Activated CD8-positive, alpha-beta T cell treated with anti-CD3 and anti-CD28 coated beads for 36 hours (primary cell): ENCODE measurements at regions not wholly inside any gene's neighbourhood (a gene's known extent, or its start where the extent isn't known, plus 50 kb on each side); places are given as distances from the start of the nearest gene placed in this dataset.

Source experiments
- ATAC-seq: fragments of 200-7000 bp; cut with Tn5 transposase; one replicate; pipeline ENCODE4 v1.10.0; 2021; ENCODE audit warnings: mild to moderate bottlenecking, moderate library complexity
- CTCF ChIA-PET: fragments of 350-600 bp; sonication (Branson Sonifier 250); formaldehyde crosslinking; loops from one replicate; lab custom pipeline; 2021; ENCODE audit warnings: antibody characterized with exemption; lab: Charles Lee
- POLR2A ChIA-PET: fragments of 350-600 bp; sonication (Branson Sonifier 250); formaldehyde crosslinking; loops from one replicate; lab custom pipeline; 2021; ENCODE audit warnings: antibody characterized with exemption; lab: Charles Lee
- DNase-seq: peaks from one replicate; pipeline ENCODE4 v3.0.0-alpha.2; 2020
- H3K27ac Mint-ChIP-seq: one replicate; pipeline ENCODE4 v1.8.0; 2021; ENCODE audit warnings: mild to moderate bottlenecking, mixed read lengths
- H3K27me3 Mint-ChIP-seq: one replicate; pipeline ENCODE4 v1.8.0; 2021; ENCODE audit warnings: mixed read lengths
- H3K36me3 Mint-ChIP-seq: one replicate; pipeline ENCODE4 v1.8.0; 2021; ENCODE audit warnings: low read depth, mixed read lengths
- H3K4me1 Mint-ChIP-seq: one replicate; pipeline ENCODE4 v1.8.0; 2021; ENCODE audit warnings: low read depth, mixed read lengths
- H3K4me3 Mint-ChIP-seq: one replicate; pipeline ENCODE4 v1.8.0; 2021; ENCODE audit warnings: mild to moderate bottlenecking, moderate library complexity, mixed read lengths
- H3K9me3 Mint-ChIP-seq: one replicate; pipeline ENCODE4 v1.8.0; 2021; ENCODE audit warnings: mixed read lengths
- intact Hi-C: fragments of 100-400 bp; cut with micrococcal nuclease; formaldehyde crosslinking; loops from one replicate; pipeline ENCODE4 v1.10.0; 2022
- TF ChIP-seq, protein P1 (sequence below): fragments of 200-600 bp; IDR thresholded peaks from one replicate; pipeline ENCODE4 v1.8.0; 2022; ENCODE audit warnings: antibody characterized with exemption, mild to moderate bottlenecking

DNA sequence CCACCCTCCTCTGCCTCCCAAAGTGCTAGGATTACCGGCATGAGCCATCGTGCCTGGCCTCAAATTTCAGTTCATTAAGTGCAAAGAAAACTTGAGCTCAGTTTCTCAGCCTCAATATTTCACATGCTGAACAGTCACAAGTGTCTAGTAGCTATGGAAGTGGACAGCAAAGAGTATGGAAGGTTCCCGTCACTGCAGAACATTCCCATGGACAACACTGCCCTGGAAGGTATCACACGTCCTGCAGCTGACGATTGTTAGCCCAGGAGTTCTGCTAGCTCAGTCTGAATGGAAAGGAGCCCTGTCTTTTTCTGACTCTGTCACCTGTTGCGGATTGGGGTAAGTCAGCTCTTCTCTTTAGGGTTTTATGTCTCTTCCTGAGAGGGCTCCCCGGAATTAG, 86.2 kb upstream of the PTPRM start:
- no peaks in the 10 kb centered on the region for H3K9me3 Mint-ChIP-seq
- no peak overlapping the region for H3K27ac Mint-ChIP-seq
- ChIA-PET CTCF (no interaction called here), POLR2A (no interaction called here)
- DNase-seq (no peak), ATAC-seq (no peak)
- H3K36me3 Mint-ChIP-seq, result no peaks in the 10 kb centered on the region
- no peaks in the 10 kb centered on the region for H3K27me3 Mint-ChIP-seq
- intact Hi-C loops, result no loop called here
- no peaks in the 10 kb centered on the region for H3K4me1 Mint-ChIP-seq
- TF ChIP-seq, protein P1, sequence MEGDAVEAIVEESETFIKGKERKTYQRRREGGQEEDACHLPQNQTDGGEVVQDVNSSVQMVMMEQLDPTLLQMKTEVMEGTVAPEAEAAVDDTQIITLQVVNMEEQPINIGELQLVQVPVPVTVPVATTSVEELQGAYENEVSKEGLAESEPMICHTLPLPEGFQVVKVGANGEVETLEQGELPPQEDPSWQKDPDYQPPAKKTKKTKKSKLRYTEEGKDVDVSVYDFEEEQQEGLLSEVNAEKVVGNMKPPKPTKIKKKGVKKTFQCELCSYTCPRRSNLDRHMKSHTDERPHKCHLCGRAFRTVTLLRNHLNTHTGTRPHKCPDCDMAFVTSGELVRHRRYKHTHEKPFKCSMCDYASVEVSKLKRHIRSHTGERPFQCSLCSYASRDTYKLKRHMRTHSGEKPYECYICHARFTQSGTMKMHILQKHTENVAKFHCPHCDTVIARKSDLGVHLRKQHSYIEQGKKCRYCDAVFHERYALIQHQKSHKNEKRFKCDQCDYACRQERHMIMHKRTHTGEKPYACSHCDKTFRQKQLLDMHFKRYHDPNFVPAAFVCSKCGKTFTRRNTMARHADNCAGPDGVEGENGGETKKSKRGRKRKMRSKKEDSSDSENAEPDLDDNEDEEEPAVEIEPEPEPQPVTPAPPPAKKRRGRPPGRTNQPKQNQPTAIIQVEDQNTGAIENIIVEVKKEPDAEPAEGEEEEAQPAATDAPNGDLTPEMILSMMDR, result no peak
- no peak overlapping the region for H3K4me3 Mint-ChIP-seq

DNA sequence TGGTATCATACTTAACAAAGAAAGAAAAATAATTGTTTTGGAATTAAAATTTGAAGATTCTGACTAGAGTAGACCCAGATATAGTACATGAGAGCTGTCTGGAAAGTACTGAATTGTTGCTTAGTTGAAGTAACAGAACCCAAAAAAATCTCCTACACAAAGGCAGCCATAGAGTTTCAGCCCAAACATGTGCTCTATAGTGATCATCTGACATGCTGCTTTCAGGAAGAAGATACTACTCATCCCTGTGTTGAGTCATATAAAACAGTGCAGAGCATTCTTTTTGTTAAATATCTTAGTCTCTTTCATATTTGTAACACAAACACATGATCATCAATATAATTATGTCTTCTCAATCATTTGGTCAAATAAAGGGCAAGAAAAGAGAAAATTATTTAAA, 84.8 kb upstream of the PTPRM start:
- ChIA-PET CTCF (no interaction called here), POLR2A (no interaction called here)
- DNase-seq (no peak), ATAC-seq (no peak)
- Mint-ChIP-seq H3K9me3 (no peaks in the 10 kb centered on the region), H3K27ac (no peak overlapping the region), H3K36me3 (no peaks in the 10 kb centered on the region), H3K4me1 (no peaks in the 10 kb centered on the region), H3K27me3 (no peaks in the 10 kb centered on the region), H3K4me3 (no peak overlapping the region)
- TF ChIP-seq, protein P1, result no peak
- intact Hi-C loops, result no loop called here

DNA sequence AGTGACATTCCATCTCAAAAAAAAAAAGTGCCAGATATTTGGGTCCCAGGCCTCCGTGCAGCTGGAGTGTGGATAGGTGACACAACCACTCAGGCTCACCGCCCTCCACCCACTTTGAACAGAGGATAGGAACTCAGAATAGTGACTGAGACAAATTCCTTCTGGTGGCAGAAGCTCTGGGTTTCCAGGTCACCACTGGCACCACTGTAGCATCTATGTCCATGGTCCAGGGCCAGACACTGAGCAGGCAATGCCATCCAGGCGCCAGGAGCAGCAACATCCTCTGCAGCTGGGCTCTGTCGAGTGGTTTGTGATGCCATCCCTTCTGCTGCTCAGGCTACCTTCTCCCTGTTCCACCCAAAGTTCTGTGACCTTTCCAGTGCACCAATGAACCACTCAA, 81.5 kb upstream of the PTPRM start:
- ATAC-seq, result no peak
- TF ChIP-seq, protein P1, result no peak
- POLR2A ChIA-PET, result no interaction called here
- H3K27me3 Mint-ChIP-seq, result no peaks in the 10 kb centered on the region
- H3K4me3 Mint-ChIP-seq, result no peak overlapping the region
- H3K4me1 Mint-ChIP-seq, result no peaks in the 10 kb centered on the region
- H3K9me3 Mint-ChIP-seq, result peaks cover 3% of the 10 kb centered on the region
- H3K36me3 Mint-ChIP-seq, result no peaks in the 10 kb centered on the region
- no peak overlapping the region for H3K27ac Mint-ChIP-seq
- intact Hi-C loops, result no loop called here
- DNase-seq, result no peak
- CTCF ChIA-PET, result no interaction called here

DNA sequence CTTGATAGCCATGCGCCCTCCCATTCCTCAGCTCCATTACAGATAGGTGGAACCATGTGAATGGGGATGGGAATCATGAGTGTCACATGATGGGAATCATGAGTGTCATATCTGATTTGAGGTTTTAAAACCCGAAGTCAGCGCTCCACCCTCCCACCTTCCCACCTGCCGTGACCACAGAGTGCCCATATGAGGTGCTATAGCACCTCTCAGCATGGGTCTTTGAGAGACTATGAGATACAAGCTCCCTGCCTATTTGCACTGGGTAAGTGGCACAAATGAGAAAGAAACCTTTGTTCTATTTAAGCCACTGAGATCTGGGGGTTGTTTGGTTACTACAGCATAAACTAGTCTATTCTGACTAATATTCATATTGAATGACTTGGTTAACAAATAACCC, 78.5 kb upstream of the PTPRM start:
- intact Hi-C loops, result no loop called here
- CTCF ChIA-PET, result no interaction called here

DNA sequence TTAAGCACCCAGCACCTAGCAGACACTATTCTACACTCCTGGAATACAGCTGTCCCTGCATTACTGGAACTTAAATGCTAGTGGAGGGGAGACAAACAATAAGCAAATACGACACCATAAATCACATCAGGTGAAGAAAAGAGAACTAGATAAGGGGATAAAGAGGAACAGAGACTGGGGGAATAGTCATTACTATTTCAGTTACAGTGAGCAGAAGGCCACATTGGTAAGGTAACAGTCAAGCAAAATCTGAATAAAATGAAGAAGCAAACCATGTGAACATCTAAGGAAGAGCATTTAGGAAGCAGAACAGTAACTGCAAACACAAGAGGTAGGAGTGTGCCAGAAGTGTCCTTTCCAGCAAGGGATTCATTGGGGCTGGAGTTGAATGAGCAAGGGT, 77.0 kb upstream of the PTPRM start:
- DNase-seq (no peak), ATAC-seq (no peak)
- no peaks in the 10 kb centered on the region for H3K36me3 Mint-ChIP-seq
- intact Hi-C loops, result no loop called here
- H3K9me3 Mint-ChIP-seq, result peaks cover 3% of the 10 kb centered on the region
- ChIA-PET POLR2A (no interaction called here), CTCF (no interaction called here)
- no peak overlapping the region for H3K4me3 Mint-ChIP-seq
- H3K27me3 Mint-ChIP-seq, result no peaks in the 10 kb centered on the region
- H3K27ac Mint-ChIP-seq, result no peak overlapping the region
- TF ChIP-seq, protein P1, result no peak
- no peaks in the 10 kb centered on the region for H3K4me1 Mint-ChIP-seq

More for the DNA sequence above, 78.5 kb upstream of the PTPRM start:
- Mint-ChIP-seq H3K9me3 (peaks cover 3% of the 10 kb centered on the region), H3K27ac (no peak overlapping the region), H3K36me3 (no peaks in the 10 kb centered on the region), H3K4me3 (no peak overlapping the region), H3K4me1 (no peaks in the 10 kb centered on the region), H3K27me3 (no peaks in the 10 kb centered on the region)
- POLR2A ChIA-PET, result no interaction called here
- ATAC-seq (no peak), DNase-seq (no peak)
- TF ChIP-seq, protein P1, result no peak
